GM21723 (cell line): ENCODE measurements at regions not wholly inside any gene's neighbourhood (a gene's known extent, or its start where the extent isn't known, plus 50 kb on each side); places are given as distances from the start of the nearest gene placed in this dataset.
A peak's percentile ranks its signal among the peaks of the same experiment; 100 is the strongest.
"Not testable (repeated sequence)": the region's sequence is repeated elsewhere in the genome, so short reads cannot be mapped to it uniquely, and the experiment has no call there.

ENCODE experiments used
- ATAC-seq: cut with Tn5 transposase; IDR thresholded peaks from one replicate; pipeline ENCODE4 v1.9.1; 2021; ENCODE audit warnings: mild to moderate bottlenecking, moderate library complexity; ENCODE audit not compliant: unreplicated experiment

DNA sequence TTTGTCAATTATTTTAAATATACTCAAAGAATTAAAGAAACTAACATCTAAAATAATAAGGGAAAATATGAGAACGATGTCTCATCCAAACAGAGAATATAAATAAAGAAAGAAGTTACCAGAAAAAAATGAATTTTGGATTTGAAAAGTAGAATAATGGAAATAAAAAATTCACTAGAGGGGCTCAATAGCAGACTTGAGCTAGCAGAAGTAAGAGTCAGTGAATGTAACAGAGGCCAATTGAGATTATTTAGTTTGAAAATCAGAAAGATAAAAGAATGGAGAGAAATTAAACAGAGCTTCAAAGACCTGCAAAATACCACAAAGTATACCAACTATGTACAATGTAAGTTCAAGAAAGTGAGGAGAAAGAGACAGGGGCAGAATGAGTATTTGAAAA is 333.6 kb downstream of the GPD2 start:
- ATAC-seq: no peak

DNA sequence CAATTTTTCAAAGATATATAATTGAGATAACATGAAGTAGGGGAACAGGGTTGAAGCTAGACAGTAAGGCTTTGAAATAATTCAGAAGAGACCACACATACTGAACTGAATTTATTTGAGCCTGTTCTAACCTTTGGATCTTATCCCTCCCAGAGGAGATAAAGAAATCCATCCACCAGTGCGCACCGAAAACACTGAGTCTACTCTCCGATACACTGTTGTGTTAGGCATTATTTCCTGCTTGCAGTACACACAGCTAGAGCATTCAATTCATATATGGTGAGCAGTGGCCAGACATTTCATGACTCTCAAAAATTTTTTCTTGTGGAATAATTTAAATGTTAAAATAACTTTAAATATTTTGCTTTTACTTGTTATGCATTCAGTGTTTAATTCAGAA is 342.7 kb downstream of the GPD2 start:
- ATAC-seq: no peak

DNA sequence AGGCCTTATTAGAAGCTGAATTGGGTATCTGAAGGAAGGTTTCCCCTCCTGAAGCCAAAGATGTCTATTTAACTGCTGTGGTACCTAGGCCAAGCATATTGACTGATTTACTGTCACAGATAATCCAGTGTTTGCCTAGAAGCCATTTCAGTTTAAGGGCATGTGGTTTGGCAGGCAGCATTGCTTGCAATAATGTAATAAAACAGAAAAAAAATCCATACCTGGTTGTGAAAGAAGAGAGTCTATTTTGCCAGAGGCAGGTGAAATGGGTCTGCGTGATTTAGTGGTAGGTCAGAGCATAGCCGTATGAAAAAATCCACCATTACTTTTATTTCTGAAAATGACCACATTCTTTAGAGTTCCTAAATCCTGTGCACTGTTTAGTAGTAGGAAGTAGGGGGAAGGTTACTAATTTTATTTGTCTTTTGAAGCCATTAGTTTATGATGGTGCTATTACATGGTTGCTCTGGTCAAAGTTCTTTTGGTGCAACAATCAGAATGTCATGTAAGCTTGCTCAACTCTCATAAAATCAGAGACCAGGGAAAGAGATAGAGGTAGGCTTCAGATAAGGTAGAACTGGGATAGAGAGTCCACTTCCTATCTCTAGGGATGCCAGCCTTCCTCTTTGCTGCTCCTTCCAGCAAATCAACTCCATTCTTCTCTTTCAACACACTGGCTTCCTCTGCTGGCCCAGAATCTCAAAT is 343.4 kb downstream of the GPD2 start:
- no peak for ATAC-seq

DNA sequence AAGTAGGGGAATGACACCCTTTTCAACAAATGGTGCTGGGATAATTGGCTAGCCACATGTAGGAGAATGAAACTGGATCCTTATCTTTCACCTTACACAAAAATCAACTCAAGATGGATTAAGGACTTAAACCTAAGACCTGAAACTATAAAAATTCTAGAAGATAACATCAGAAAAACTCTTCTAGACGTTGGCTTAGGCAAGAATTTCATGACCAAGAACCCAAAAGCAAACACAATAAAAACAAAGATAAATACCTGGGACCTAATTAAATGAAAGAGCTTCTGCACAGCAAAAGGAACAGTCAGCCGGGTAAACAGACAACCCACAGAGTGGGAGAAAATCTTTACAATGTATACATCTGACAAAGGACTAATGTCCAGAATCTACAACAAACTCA is 345.5 kb downstream of the GPD2 start:
- not testable (repeated sequence) for ATAC-seq

DNA sequence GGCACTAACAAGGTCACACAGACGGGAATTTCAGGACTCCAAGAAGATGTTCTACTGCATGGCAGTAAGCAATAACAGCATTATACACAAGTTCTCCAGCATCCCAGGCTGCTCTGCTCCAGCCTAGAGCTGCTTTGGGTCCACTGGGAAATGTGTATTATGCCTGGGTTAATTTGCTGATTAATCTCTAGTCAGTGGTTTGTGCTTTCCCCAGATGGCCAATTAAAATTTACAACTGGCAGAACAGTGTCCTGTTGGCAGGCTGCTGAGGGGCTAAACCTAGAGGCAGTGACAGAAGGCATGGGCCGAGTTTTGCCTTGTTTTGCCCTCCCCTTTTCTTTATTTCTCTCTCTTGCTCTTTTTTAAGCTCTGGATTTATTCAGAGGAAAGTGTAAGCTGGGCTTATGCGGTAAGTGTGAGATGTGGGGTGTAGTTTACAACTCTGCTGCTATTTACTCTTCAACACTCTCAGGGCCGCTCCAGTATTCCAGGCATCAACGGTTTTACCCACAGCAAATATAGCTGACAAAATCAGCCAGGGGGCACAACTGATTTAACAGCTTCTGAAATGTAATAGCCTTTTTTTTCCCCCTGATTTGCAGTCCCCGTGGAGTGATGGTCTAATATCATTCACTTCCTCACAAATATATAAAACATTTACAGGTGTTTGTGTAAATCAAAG is 348.0 kb downstream of the GPD2 start:
- no peak for ATAC-seq

DNA sequence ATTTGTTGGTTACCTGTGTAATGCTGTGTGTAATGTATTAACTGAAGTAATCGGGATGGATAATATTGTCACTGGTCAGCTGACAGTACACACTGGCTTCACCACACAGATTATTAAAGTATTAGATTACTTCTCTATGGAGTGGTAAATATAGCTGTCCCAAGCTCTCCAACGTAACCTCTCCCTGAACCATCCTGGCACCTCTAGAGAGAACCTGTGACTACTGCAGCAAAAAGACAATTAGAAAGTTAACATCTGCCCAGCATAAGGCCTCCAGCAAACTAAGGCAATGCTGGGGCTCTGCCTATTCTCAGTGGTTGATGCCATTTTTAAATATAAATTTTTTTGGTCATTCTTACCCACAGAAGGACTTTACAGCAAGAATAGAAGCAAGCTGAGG is 351.3 kb downstream of the GPD2 start:
- no peak for ATAC-seq

DNA sequence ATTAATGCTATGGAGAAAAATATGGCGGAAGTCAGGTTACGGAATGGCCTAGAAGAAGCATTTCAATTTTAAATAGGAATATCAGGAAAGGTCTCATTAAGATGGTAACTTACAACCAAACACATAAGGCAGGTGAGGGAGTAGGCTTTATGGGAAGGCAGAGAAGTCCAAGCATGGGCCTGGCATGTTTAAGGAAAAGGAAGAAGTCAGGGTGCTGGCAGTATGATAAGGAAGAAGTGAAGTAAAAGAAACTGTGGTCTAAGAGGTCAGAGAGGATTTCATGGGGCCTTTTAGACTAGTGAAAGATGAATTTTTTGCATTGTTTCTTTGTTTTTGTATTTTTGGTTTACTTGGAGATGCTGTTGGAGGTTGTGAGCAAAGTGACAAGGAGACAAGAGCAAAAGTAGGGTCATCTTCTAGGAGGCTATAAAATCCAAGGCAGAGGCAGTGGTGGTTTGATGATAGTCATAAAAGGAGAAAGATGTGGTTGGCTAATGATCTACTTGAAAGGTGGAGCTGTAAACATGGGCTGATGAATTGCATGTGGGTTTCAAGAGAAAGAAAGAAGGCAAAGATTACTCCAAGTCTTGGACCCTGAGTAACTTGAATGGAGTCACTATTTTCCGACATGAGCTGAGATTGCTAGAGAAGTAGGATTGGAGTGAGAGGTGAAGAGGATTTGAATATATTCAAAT is 354.3 kb downstream of the GPD2 start:
- no peak for ATAC-seq

DNA sequence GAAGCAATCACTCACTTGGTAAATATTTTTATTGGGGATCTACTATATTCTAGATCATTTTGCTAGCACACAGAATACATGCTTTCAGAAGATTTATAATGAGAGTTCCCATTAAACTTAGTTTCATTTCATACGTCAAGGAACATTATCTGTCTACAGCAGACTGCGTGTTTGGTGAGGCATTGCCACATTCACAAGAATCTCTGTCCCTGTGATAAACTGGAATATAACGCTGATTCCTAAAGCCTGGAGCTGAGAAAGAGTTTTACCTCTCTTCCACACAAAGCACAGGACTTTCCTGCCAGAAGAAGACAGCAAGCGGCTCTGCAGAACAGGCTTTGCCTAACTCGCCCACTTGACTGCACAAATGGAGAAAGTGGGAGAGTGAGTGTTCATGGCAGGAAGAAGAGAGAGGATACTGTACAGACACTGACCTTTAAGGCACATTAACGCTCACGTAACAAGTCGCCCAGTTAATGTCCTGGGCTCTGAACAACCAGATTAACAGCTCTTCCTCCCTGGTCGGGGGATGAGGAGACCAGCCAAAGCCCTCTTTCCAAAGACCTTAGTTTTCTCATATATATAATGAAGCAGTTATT is 356.2 kb downstream of the GPD2 start:
- no peak for ATAC-seq

DNA sequence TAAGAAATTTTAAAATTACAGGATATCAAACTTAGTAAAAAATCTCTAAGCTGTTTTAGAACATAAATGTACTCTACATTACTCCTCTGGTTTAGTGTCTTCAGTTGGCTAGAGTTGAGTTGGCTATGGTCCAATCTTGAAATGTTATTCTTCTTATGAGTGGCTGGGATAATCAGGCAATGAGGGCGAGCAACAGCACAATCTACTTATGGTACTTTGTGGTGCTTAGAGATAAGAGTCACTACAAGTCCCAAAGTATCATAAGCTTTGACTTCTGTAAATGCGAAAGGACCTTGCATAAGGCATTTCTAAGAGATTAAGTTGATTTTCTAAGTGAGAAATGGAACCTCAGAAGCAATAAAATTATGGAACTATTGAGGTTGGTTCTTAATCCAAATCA is 361.7 kb downstream of the GPD2 start:
- ATAC-seq: no peak

DNA sequence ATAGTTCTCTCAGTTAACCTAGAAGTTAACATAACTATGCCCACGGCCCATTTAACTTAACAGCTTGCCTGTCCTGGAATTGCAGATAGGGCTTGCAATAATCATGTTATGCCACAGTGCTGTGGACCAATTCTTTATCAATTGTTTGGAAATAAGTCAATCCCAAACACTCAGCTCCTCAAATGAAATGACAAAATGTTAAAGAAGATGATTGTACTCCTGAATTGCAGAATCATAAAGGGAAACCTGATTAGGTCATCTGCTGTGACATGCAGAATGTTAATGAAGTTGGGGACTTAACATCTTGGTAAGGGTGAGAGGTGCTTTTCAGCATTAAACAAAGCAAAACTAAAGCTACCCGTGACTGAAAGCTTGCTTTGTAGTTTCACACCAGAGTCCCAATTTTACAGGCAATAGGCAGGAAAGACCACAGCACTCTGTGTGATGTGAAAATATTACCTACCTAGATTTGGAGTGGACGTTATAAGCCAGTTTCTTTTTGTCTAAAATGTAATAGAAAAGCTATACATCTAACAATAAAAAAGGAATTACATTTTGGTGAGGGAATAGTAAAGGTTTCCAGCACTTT is 364.0 kb downstream of the GPD2 start:
- peak; percentile 48 for ATAC-seq

DNA sequence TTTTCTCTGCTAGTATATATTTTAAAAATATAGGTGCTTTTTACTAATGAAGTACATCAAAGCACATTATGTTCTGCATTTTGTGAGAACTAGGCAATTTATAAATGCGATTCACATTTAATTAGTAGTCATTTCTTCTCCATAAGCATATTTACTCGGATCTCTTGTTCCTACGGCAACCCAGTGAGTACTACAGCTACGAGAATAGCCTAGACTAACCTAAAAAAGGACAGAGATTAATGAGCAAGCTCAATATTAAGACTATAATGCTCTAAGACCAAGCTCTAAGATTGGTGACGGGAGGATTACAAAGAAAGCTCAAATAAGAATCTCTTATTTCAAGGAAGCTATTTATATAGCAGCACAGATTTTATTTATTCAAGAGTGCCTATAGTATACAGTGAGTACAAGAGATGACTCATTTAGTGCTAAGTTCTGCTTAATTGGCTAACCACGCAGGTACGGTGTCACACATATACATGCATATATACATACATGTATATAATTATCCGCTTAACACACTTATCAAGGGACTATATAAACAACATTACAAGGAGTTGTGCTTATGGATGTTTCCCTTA is 364.7 kb downstream of the GPD2 start:
- no peak for ATAC-seq

DNA sequence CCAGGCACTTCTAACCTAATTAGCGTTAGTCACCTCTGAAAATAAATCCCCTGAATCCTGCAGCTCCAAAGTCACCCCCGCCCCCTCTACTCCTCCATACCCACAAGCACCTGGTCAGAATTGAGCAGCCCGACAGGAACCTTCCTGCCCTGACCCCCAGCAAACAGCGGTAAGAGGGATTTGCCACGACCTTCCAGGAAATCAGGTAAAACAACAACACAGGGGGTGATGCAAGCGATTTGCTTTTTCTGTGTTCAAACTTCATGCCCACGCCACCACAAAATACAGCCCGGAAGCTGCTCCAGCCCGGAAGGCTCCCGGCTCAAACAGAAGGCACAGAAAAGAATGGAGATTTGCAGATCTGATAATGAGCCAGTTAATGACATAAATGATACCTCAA is 367.1 kb downstream of the GPD2 start:
- ATAC-seq: no peak

DNA sequence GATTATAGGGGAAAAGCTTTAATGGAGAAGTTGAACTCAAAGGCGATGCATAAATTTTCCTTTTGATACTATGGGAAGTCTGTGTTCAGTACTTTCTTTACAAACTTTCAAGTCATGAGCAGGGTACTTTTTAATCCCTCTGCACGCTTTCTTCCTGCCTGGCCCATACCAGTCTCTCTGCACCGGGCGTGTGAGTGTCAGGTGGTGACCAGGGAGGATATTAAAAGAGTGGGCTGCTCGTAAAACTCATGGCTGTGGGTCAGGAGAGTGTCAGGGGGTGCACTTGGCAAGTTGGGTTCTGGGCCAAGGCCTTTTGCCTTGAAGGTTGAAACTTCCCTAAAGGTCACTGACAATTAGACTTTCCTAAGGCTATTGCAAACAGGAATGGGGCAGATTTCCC is 367.8 kb downstream of the GPD2 start:
- ATAC-seq: no peak

DNA sequence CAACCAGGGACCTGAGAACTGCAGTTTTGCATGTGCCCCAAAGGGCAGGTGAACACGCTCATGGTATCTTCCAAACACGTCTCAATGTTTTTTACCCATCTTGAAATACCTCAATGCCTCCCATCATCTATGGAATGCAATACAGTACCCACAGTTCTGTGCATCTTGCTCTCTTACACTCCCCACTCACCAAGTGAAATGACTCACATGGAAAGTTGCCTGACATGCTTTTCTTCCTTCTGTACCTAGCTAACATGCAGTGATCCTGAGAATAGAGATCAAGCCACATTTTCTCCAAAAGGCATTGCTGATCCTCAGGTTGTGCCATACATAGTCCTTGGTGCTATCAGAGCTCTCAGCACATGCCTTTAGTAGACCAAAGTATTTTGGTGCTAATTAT is 373.9 kb downstream of the GPD2 start:
- no peak for ATAC-seq

DNA sequence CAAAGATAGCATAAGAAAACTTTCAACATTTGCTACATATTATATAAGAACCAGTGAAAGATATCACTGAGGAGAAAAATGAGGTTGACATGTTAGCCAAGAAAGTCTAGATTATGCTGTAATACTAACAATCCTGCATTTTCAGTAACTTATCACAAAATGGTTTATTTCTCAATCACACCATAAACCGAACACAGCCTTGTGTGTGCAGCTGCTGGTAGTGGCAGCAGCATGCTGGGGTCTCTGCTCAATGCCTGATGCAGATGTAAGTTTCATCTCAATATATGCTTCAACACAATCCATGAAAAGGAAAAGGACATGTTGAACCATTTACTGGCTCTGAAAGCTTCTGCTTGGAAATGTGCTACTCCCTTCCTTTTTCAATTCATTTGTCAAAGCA is 376.3 kb downstream of the GPD2 start:
- ATAC-seq: no peak

DNA sequence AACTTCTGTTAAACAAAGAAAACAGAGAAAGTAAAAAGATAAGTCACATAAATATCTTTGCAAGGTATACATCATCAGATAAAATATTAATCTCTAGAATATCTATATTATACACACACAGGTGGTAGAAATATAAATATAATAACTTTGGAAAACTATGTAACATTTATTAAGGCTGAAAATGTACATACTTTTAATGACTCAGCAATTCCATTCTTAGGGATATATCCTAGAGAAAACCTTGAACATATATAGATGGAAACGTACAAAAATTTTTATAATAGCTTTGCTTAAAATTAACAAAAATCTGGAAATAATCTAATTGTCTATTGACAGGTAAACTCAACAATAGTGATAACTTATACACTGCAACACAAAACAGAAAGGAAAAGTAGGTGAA is 381.3 kb downstream of the GPD2 start:
- no peak for ATAC-seq

DNA sequence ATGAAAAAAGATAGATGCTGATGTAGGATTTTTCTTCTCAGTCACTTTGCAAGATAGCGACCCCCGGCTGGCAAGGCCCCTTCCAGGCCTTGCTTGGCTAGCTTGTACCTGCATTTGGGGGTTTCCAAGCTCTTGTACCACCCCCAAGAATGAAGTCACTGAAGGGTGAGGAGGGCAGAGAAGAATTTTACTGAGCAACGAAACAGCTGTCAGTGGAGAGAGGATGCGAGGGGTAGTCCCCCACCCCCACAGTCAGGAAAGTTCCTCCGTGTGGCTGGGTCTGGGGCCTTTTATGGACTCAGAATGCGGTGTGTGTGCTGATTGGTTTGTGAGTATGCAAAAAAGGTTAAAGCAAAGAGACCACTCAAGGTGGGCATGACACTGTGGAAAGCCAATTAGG is 382.0 kb downstream of the GPD2 start:
- ATAC-seq: no peak

DNA sequence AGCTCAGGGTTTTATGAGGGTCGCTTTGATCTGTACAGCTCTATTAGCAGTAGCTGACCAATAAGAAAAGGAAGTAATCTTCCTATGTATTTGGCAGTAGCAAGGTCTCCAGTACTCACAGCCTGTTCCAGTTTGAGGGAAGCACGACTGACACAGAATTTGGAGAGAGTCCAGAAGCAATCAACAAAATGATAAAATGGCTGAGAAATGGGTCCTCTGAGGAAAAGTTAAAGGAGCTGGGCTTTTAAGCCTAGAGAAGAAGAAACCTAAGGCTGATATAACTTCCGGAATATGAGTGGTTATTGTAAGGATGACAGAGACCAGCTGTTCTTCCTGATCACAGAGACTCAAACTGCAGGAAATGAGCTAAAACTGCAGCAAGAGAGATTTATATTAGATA is 382.8 kb downstream of the GPD2 start:
- no peak for ATAC-seq

DNA sequence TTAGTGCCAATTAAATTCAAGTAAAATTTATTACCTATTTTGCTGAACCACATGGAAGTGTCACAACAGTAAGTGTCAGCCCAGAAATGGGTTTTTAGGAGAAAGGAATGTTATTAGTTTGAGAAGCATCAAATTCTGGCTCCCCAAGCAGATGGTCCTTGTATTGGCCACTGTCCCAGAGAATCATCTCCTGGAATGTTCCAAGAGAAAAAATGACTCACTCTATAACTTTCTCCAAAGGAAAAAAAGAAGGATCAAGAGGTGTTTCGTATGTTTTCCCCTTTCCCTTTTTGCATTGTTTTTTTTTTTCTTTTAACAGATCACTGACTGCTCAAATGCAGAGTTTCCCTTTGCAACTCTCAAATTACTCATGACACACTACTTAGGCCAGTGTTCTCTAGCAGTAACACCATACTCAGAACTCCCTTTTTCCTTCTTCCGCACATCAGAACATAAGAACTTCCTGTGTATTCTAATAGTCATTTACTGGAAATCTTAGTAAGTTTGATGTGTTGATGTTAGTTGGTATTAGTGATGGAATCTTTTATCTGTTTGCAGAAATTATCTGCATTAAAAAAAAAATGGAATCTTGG is 390.3 kb downstream of the GPD2 start:
- no peak for ATAC-seq

DNA sequence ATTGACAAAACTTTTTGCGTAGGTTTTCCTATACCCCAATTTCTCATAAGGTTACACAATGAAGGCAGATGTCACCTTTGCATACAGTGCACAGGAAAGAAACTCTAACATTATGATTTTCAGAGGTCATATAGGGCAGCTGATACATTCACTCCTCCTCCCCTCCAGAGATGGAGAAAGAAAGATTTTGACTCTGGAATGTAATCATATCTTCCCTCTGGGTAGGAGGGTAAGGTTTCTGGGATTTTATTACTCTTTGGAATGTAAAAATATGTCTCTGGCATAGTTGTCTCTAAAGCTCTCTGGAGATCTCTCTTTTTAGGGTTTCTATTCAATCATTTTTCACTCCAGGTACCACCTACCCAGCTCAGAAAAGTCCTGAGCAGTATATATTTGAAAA is 398.3 kb downstream of the GPD2 start:
- ATAC-seq: no peak
